H1 (cell line): ENCODE measurements at regions not wholly inside any gene's neighbourhood (a gene's known extent, or its start where the extent isn't known, plus 50 kb on each side); places are given as distances from the start of the nearest gene placed in this dataset.

ENCODE experiments used
- CTCF ChIA-PET: fragments of 300-600 bp; sonication (Branson Sonifier 250); formaldehyde crosslinking; loops from one replicate; lab custom pipeline; 2021; ENCODE audit not compliant: partially characterized antibody; lab: Charles Lee
- POLR2A ChIA-PET: fragments of 300-600 bp; sonication (Branson Sonifier 250); formaldehyde crosslinking; loops from one replicate; lab custom pipeline; 2021; ENCODE audit warnings: inconsistent platforms; ENCODE audit not compliant: partially characterized antibody; lab: Charles Lee
- DNase-seq, 2 experiments: peaks; one replicate each; pipeline versions ENCODE4 v3.0.0 to v3.0.0-alpha.2; 2010 to 2022; ENCODE audit warnings: low spot score in 2 of 2, low read depth in 1 of 2, mixed read lengths in 1 of 2
- FAIRE-seq: peaks from 2 replicates; lab custom pipeline; 2011; peaks lifted over from hg19 to GRCh38; lab: Jason Lieb, UNC
- H2AFZ ChIP-seq: 2 replicates; pipeline ENCODE4 v1.8.1; 2012; ENCODE audit warnings: low read length, inconsistent platforms
- H2AK5ac ChIP-seq: 2 replicates; pipeline ENCODE4 v1.6.1; 2013; ENCODE audit warnings: low read depth, low read length
- H2BK120ac ChIP-seq: replicated peaks from 2 replicates; pipeline ENCODE3; 2013; ENCODE audit warnings: low read depth, low read length, inconsistent platforms
- H2BK12ac ChIP-seq: 2 replicates; pipeline ENCODE4 v1.6.1; 2013; ENCODE audit warnings: low read depth, low read length
- H2BK15ac ChIP-seq: 2 replicates; pipeline ENCODE4 v1.6.1; 2013; ENCODE audit warnings: low read length
- H2BK20ac ChIP-seq: 2 replicates; pipeline ENCODE4 v1.6.1; 2013; ENCODE audit warnings: low read length
- H2BK5ac ChIP-seq: 2 replicates; pipeline ENCODE4 v1.6.1; 2013; ENCODE audit warnings: low read depth, low read length
- H3K14ac ChIP-seq: 2 replicates; pipeline ENCODE4 v1.6.1; 2013; ENCODE audit warnings: inconsistent platforms; ENCODE audit not compliant: insufficient read length
- H3K18ac ChIP-seq: 2 replicates; pipeline ENCODE4 v1.6.1; 2013; ENCODE audit warnings: low read length; ENCODE audit errors: extremely low read depth
- H3K23ac ChIP-seq: 2 replicates; pipeline ENCODE4 v1.6.1; 2013; ENCODE audit warnings: inconsistent platforms; ENCODE audit not compliant: insufficient read length
- H3K23me2 ChIP-seq: 2 replicates; pipeline ENCODE4 v1.6.1; 2013; ENCODE audit warnings: low read depth, low read length
- H3K27ac ChIP-seq: 2 replicates; pipeline ENCODE4 v1.6.1; 2011; ENCODE audit warnings: low read depth, low read length, inconsistent platforms
- H3K27me3 ChIP-seq, 4 experiments: replicated peaks in 1 of 4; 1 replicate in 1 of 4; 2 replicates in 3 of 4; pipeline versions ENCODE4 v1.6.1 to v1.8.1; 2011 to 2013; ENCODE audit warnings: low read length in 3 of 4, mild to moderate bottlenecking in 3 of 4, inconsistent platforms in 2 of 4, mixed read lengths in 2 of 4, moderate library complexity in 1 of 4; ENCODE audit not compliant: control insufficient read depth in 3 of 4, insufficient read depth in 3 of 4; ENCODE audit errors: extremely low read depth in 1 of 4
- H3K36me3 ChIP-seq, 4 experiments: 2 replicates each; pipeline versions ENCODE4 v1.6.1 to v1.8.1; 2011 to 2013; ENCODE audit warnings: mild to moderate bottlenecking in 4 of 4, low read length in 3 of 4, moderate library complexity in 2 of 4, control low read depth in 1 of 4, inconsistent platforms in 1 of 4; ENCODE audit not compliant: insufficient read depth in 4 of 4, control insufficient read depth in 2 of 4
- H3K4ac ChIP-seq: replicated peaks from 2 replicates; pipeline ENCODE3; 2013; ENCODE audit warnings: low read length, low read depth, mixed read lengths, inconsistent platforms; ENCODE audit not compliant: insufficient read length
- H3K4me1 ChIP-seq, 4 experiments: replicated peaks in 1 of 4; 1 replicate in 1 of 4; 2 replicates in 3 of 4; pipeline versions ENCODE4 v1.6.1 to v1.8.1; 2011 to 2013; ENCODE audit warnings: low read length in 3 of 4, inconsistent platforms in 2 of 4, mixed read lengths in 1 of 4; ENCODE audit not compliant: insufficient read depth in 4 of 4, control insufficient read depth in 3 of 4
- H3K4me2 ChIP-seq, 2 experiments: 2 replicates each; pipeline versions ENCODE4 v1.6.1 to v1.8.1; 2011 to 2013; ENCODE audit warnings: low read depth in 2 of 2, low read length in 2 of 2, control low read depth in 1 of 2, inconsistent platforms in 1 of 2, mild to moderate bottlenecking in 1 of 2; ENCODE audit not compliant: insufficient read depth in 1 of 2
- H3K4me3 ChIP-seq, 4 experiments: fragments of 200-600, 300-600 bp in 1 of 4; sonication (generic), shearing (Covaris generic), sonication (Bioruptor Twin) in 1 of 4; 2 replicates each; pipeline versions ENCODE4 v1.5.1 to v1.8.1; 2011 to 2016; ENCODE audit warnings: low read length in 4 of 4, low read depth in 3 of 4, control low read depth in 2 of 4, inconsistent platforms in 2 of 4, mild to moderate bottlenecking in 2 of 4, mixed read lengths in 1 of 4, moderate library complexity in 1 of 4; ENCODE audit not compliant: insufficient read depth in 2 of 4; ENCODE audit errors: extremely low read depth in 1 of 4
- H3K56ac ChIP-seq: replicated peaks from 2 replicates; pipeline ENCODE3; 2013; ENCODE audit warnings: low read depth, mild to moderate bottlenecking, mixed read lengths, low read length, inconsistent platforms; ENCODE audit not compliant: insufficient read length
- H3K79me1 ChIP-seq: 2 replicates; pipeline ENCODE4 v1.6.1; 2013; ENCODE audit warnings: low read depth, low read length, control low read depth
- H3K79me2 ChIP-seq, 2 experiments: 2 replicates each; pipeline versions ENCODE4 v1.6.1 to v1.8.1; 2012 to 2013; ENCODE audit warnings: low read length in 2 of 2, mild to moderate bottlenecking in 2 of 2, inconsistent platforms in 1 of 2; ENCODE audit not compliant: insufficient read depth in 2 of 2, control insufficient read depth in 1 of 2
- H3K9ac ChIP-seq, 4 experiments: replicated peaks in 1 of 4; 1 replicate in 1 of 4; 2 replicates in 3 of 4; pipeline versions ENCODE4 v1.6.1 to v1.8.1; 2011 to 2013; ENCODE audit warnings: low read depth in 3 of 4, low read length in 3 of 4, control low read depth in 2 of 4, mild to moderate bottlenecking in 2 of 4, moderate library complexity in 2 of 4, inconsistent platforms in 1 of 4; ENCODE audit errors: extremely low read depth in 1 of 4
- H3K9me3 ChIP-seq, 2 experiments: 2 replicates each; pipeline versions ENCODE4 v1.6.1 to v1.8.1; 2012 to 2013; ENCODE audit warnings: mild to moderate bottlenecking in 2 of 2, moderate library complexity in 2 of 2, control low read depth in 1 of 2, inconsistent platforms in 1 of 2, low read depth in 1 of 2, low read length in 1 of 2, mixed read lengths in 1 of 2; ENCODE audit not compliant: insufficient read depth in 2 of 2
- H4K20me1 ChIP-seq, 2 experiments: replicated peaks in 1 of 2; 2 replicates each; pipeline versions ENCODE3 to v1.8.1; 2011 to 2013; ENCODE audit warnings: inconsistent platforms in 2 of 2, low read length in 2 of 2, mild to moderate bottlenecking in 1 of 2; ENCODE audit not compliant: insufficient read depth in 2 of 2, control insufficient read depth in 1 of 2
- H4K5ac ChIP-seq: 2 replicates; pipeline ENCODE4 v1.6.1; 2013; ENCODE audit warnings: low read length, low read depth, mixed read lengths, inconsistent platforms; ENCODE audit not compliant: insufficient read length
- H4K8ac ChIP-seq: 2 replicates; pipeline ENCODE4 v1.8.0; 2013; ENCODE audit warnings: mild to moderate bottlenecking, moderate library complexity, low read length, inconsistent platforms; ENCODE audit not compliant: insufficient read depth; ENCODE audit errors: extremely low read depth
- H4K91ac ChIP-seq: replicated peaks from 2 replicates; pipeline ENCODE3; 2013; ENCODE audit warnings: low read length, mixed read lengths, inconsistent platforms; ENCODE audit not compliant: insufficient read length
- EZH2 ChIP-seq: fragments of 200-600 bp; sonication (generic); IDR thresholded peaks from 2 replicates; pipeline ENCODE4 v1.7.1; 2012; ENCODE audit warnings: low read depth, mild to moderate bottlenecking, moderate library complexity, low read length, inconsistent platforms; ENCODE audit not compliant: severe bottlenecking
- HDAC6 ChIP-seq: IDR thresholded peaks from one replicate; pipeline ENCODE4 v1.7.1; 2012; ENCODE audit warnings: low read depth, mild to moderate bottlenecking, inconsistent platforms, low read length, moderate library complexity
- POU5F1 ChIP-seq: IDR thresholded peaks from 2 replicates; pipeline ENCODE4 v1.6.1; 2011; ENCODE audit warnings: low read depth, mild to moderate bottlenecking, low read length, moderate library complexity
- SP4 ChIP-seq: IDR thresholded peaks from 2 replicates; pipeline ENCODE4 v1.6.1; 2012; ENCODE audit warnings: low read length, inconsistent platforms
- WGBS, 2 experiments: shearing (Covaris generic) in 1 of 2; methylation state at CpG; one replicate each; pipeline versions ENCODE4 v1.1.6 to v1.1.7; 2013 to 2015; ENCODE audit warnings: low lambda C conversion rate in 2 of 2, mixed read lengths in 2 of 2, inconsistent platforms in 1 of 2, low coverage in 1 of 2, missing lambda C conversion rate in 1 of 2; ENCODE audit not compliant: insufficient replicate concordance in 2 of 2, insufficient coverage in 1 of 2, insufficient read length in 1 of 2; ENCODE audit errors: extremely low coverage in 1 of 2, missing lambda C conversion rate in 1 of 2; 5-methylcytosine and 5-hydroxymethylcytosine counted together

GRCh38 chr9:74443036-74443750 is 53.9 kb upstream of the RORB start:
- H2BK12ac ChIP-seq = no peak overlapping the region
- POLR2A ChIA-PET = no interaction called here
- no peak overlapping the region for H3K4me2 ChIP-seq
- no peaks in the 10 kb centered on the region for H3K79me2 ChIP-seq
- no peak overlapping the region for H4K8ac ChIP-seq
- H2AK5ac ChIP-seq = no peak overlapping the region
- no peak overlapping the region for H3K4ac ChIP-seq
- FAIRE-seq = no peak
- H3K9ac ChIP-seq = no peak overlapping the region
- CTCF ChIA-PET = interaction anchor here (1.4 to 1.8 kb wide), 2 partner anchors 10 to 11 kb away, joined by 3 to 7 read pairs; no protein-coding TSS in a partner anchor
- no peak overlapping the region for H3K23ac ChIP-seq
- H2AFZ ChIP-seq = no peak overlapping the region
- H4K5ac ChIP-seq = no peak overlapping the region
- no peaks in the 10 kb centered on the region for H3K9me3 ChIP-seq
- no peaks in the 10 kb centered on the region for H3K79me1 ChIP-seq
- H2BK5ac ChIP-seq = no peak overlapping the region
- H3K23me2 ChIP-seq = no peaks in the 10 kb centered on the region
- 87% methylated on average over 2 of the region's 2 CpGs; no CpG with 5 or more reads in 1 of the 2 experiments for WGBS, 2 experiments
- no peak overlapping the region for H4K91ac ChIP-seq
- no peaks in the 10 kb centered on the region for H4K20me1 ChIP-seq
- no peaks in the 10 kb centered on the region for H3K27me3 ChIP-seq
- no peaks in the 10 kb centered on the region for H3K36me3 ChIP-seq
- H3K14ac ChIP-seq = no peak overlapping the region
- no peak overlapping the region for H3K27ac ChIP-seq
- H2BK15ac ChIP-seq = no peak overlapping the region
- no peak overlapping the region for H3K56ac ChIP-seq
- no peak overlapping the region for H3K4me3 ChIP-seq
- no peak overlapping the region for H2BK120ac ChIP-seq
- DNase-seq = no peak
- H2BK20ac ChIP-seq = no peak overlapping the region
- no peak overlapping the region for H3K18ac ChIP-seq
- no peaks in the 10 kb centered on the region for H3K4me1 ChIP-seq
- TF ChIP-seq HDAC6 = no peak
- no peak for TF ChIP-seq SP4
- no peak for TF ChIP-seq POU5F1
- TF ChIP-seq EZH2 = no peak
